SK-N-SH (cell line): ENCODE measurements at regions not wholly inside any gene's neighbourhood (a gene's known extent, or its start where the extent isn't known, plus 50 kb on each side); places are given as distances from the start of the nearest gene placed in this dataset.

ENCODE experiments used
- CTCF ChIA-PET: fragments of 300-600, 350-600 bp; formaldehyde crosslinking; extraction: SDS; loops from one replicate; lab custom pipeline; 2021; lab: Yijun Ruan, JAX
- POLR2A ChIA-PET: fragments of 350-600 bp; sonication (Branson Sonifier 250); formaldehyde crosslinking; extraction: SDS; loops from one replicate; lab custom pipeline; 2020; ENCODE audit warnings: antibody characterized with exemption, inconsistent platforms; lab: Yijun Ruan, JAX
- DNase-seq: peaks from one replicate; pipeline ENCODE4 v3.0.0; 2012
- H2AFZ ChIP-seq: fragments of 200-600 bp; sonication (generic); 2 replicates; pipeline ENCODE4 v1.8.1; 2016; ENCODE audit warnings: antibody characterized with exemption, mild to moderate bottlenecking, low read depth
- H3F3A ChIP-seq: fragments of 200-600 bp; sonication (generic); replicated peaks from 2 replicates; pipeline ENCODE3; 2016; ENCODE audit warnings: antibody characterized with exemption, mild to moderate bottlenecking; ENCODE audit not compliant: insufficient read depth
- H3K27ac ChIP-seq, 2 experiments: fragments of 200-500 bp in 1 of 2; fragments of 200-600 bp in 1 of 2; sonication (Bioruptor generic) in 1 of 2; sonication (generic), shearing (Covaris generic) in 1 of 2; 2 replicates each; pipeline versions ENCODE4 v1.5.1 to v1.6.1; 2014 to 2016; ENCODE audit warnings: low read depth in 2 of 2, inconsistent platforms in 1 of 2, low read length in 1 of 2, mild to moderate bottlenecking in 1 of 2, mixed read lengths in 1 of 2
- H3K27me3 ChIP-seq: fragments of 200-600 bp; sonication (generic), shearing (Covaris generic); 2 replicates; pipeline ENCODE4 v1.6.1; 2016; ENCODE audit warnings: mixed run types; ENCODE audit not compliant: insufficient read depth
- H3K36me3 ChIP-seq, 2 experiments: fragments of 200-500 bp in 1 of 2; fragments of 200-600 bp in 1 of 2; sonication (Bioruptor generic) in 1 of 2; sonication (generic) in 1 of 2; replicated peaks in 1 of 2; 2 replicates each; pipeline versions ENCODE3 to v1.5.1; 2014 to 2016; ENCODE audit warnings: low read length in 1 of 2, mild to moderate bottlenecking in 1 of 2; ENCODE audit not compliant: insufficient read depth in 2 of 2, control insufficient read depth in 1 of 2
- H3K4me1 ChIP-seq, 2 experiments: fragments of 200-500 bp in 1 of 2; fragments of 200-600 bp in 1 of 2; sonication (Bioruptor generic) in 1 of 2; sonication (generic), shearing (Covaris generic) in 1 of 2; 2 replicates each; pipeline versions ENCODE4 v1.5.1 to v1.6.1; 2014 to 2016; ENCODE audit warnings: low read depth in 1 of 2, low read length in 1 of 2, mixed run types in 1 of 2; ENCODE audit not compliant: insufficient read depth in 2 of 2, control insufficient read depth in 1 of 2
- H3K4me2 ChIP-seq: fragments of 200-600 bp; sonication (generic), shearing (Covaris generic); 2 replicates; pipeline ENCODE4 v1.6.1; 2017; ENCODE audit warnings: mixed run types
- H3K4me3 ChIP-seq, 2 experiments: fragments of 200-500 bp in 1 of 2; fragments of 200-600 bp in 1 of 2; sonication (Bioruptor generic) in 1 of 2; sonication (generic), shearing (Covaris generic) in 1 of 2; 2 replicates each; pipeline versions ENCODE4 v1.5.1 to v1.8.1; 2014 to 2016; ENCODE audit warnings: low read depth in 2 of 2, inconsistent platforms in 1 of 2, low read length in 1 of 2, mild to moderate bottlenecking in 1 of 2, mixed read lengths in 1 of 2, moderate library complexity in 1 of 2
- H3K79me2 ChIP-seq: fragments of 200-600 bp; sonication (generic); 2 replicates; pipeline ENCODE4 v1.8.1; 2017; ENCODE audit warnings: mild to moderate bottlenecking; ENCODE audit not compliant: insufficient read depth
- H3K9ac ChIP-seq: fragments of 200-600 bp; sonication (generic); 2 replicates; pipeline ENCODE4 v1.6.1; 2017; ENCODE audit warnings: mixed run types
- H3K9me2 ChIP-seq: fragments of 200-600 bp; sonication (generic); 2 replicates; pipeline ENCODE4 v1.6.1; 2017; ENCODE audit warnings: mixed run types
- H3K9me3 ChIP-seq: fragments of 200-600 bp; sonication (generic); 2 replicates; pipeline ENCODE4 v1.6.1; 2017; ENCODE audit warnings: mixed run types, mild to moderate bottlenecking, moderate library complexity
- H4K20me1 ChIP-seq: fragments of 200-600 bp; sonication (generic); 2 replicates; pipeline ENCODE4 v1.6.1; 2017; ENCODE audit warnings: mild to moderate bottlenecking, mixed run types; ENCODE audit not compliant: insufficient read depth
- CHD2 ChIP-seq: fragments of 150-350 bp; IDR thresholded peaks from 2 replicates; pipeline ENCODE4 v1.6.1; 2018; ENCODE audit warnings: low read length; ENCODE audit not compliant: partially characterized antibody
- CTCF ChIP-seq: fragments of 200-600 bp; sonication (generic); IDR thresholded peaks from 2 replicates; pipeline ENCODE4 v1.6.1; 2017; ENCODE audit warnings: antibody characterized with exemption, mild to moderate bottlenecking, moderate library complexity
- ELF1 ChIP-seq: IDR thresholded peaks from 2 replicates; pipeline ENCODE4 v1.4.0; 2012
- FOSL2 ChIP-seq: IDR thresholded peaks from 2 replicates; pipeline ENCODE4 v1.4.0; 2012; ENCODE audit warnings: low read depth, mild to moderate bottlenecking, moderate library complexity, borderline replicate concordance
- FOXJ3 ChIP-seq: sonication (generic); formaldehyde crosslinking; IDR thresholded peaks from 2 replicates; pipeline ENCODE4 v1.5.1; 2020; ENCODE audit warnings: mild to moderate bottlenecking, missing genetic modification reagents
- MAX ChIP-seq: IDR thresholded peaks from 2 replicates; pipeline ENCODE4 v1.4.0; 2012; ENCODE audit warnings: low read depth
- MEF2A ChIP-seq: IDR thresholded peaks from 2 replicates; pipeline ENCODE4 v1.4.0; 2012; ENCODE audit warnings: low read depth, borderline replicate concordance
- NFIC ChIP-seq: IDR thresholded peaks from 2 replicates; pipeline ENCODE4 v1.4.0; 2012; ENCODE audit warnings: borderline replicate concordance
- NRF1 ChIP-seq: IDR thresholded peaks from 2 replicates; pipeline ENCODE4 v1.6.1; 2012; ENCODE audit warnings: low read depth, mild to moderate bottlenecking, low read length
- PBX3 ChIP-seq: IDR thresholded peaks from 2 replicates; pipeline ENCODE4; 2012
- POLR2AphosphoS5 ChIP-seq: IDR thresholded peaks from 2 replicates; pipeline ENCODE4 v1.6.1; 2012; ENCODE audit warnings: low read depth, low read length
- RAD21 ChIP-seq: IDR thresholded peaks from 2 replicates; pipeline ENCODE4 v1.6.1; 2012; ENCODE audit warnings: mild to moderate bottlenecking, low read length
- REST ChIP-seq: IDR thresholded peaks from 2 replicates; pipeline ENCODE4 v1.6.1; 2012; ENCODE audit warnings: mild to moderate bottlenecking, low read depth, low read length, moderate library complexity
- RFX5 ChIP-seq: IDR thresholded peaks from 2 replicates; pipeline ENCODE4 v1.6.1; 2012; ENCODE audit warnings: mild to moderate bottlenecking, improper control_type of control experiment, low read length
- SIN3A ChIP-seq: IDR thresholded peaks from 2 replicates; pipeline ENCODE4 v1.6.1; 2012; ENCODE audit warnings: low read depth, mild to moderate bottlenecking, low read length, moderate library complexity, borderline replicate concordance
- SMC3 ChIP-seq: IDR thresholded peaks from 2 replicates; pipeline ENCODE4 v1.6.1; 2012; ENCODE audit warnings: low read depth, low read length, improper control_type of control experiment
- TAF1 ChIP-seq: IDR thresholded peaks from 2 replicates; pipeline ENCODE4 v1.6.1; 2012; ENCODE audit warnings: low read depth, mild to moderate bottlenecking, low read length, moderate library complexity, borderline replicate concordance
- USF1 ChIP-seq: IDR thresholded peaks from 2 replicates; pipeline ENCODE4 v1.4.0; 2012; ENCODE audit warnings: low read depth, borderline replicate concordance
- WGBS: methylation state at CpG from one replicate; pipeline ENCODE4 v1.1.6; 2017; ENCODE audit warnings: low lambda C conversion rate; 5-methylcytosine and 5-hydroxymethylcytosine counted together

- TF ChIP-seq CHD2 (no peak), FOXJ3 (no peak), MAX (no peak)
Observed at GRCh38 chr9:23502004-23502403, 324.0 kb downstream of the ELAVL2 start (continued).

- ChIA-PET POLR2A (no interaction called here), CTCF (no interaction called here)
- H3F3A ChIP-seq: no peaks in the 10 kb centered on the region
- H3K27ac ChIP-seq: no peak overlapping the region
- H3K79me2 ChIP-seq: no peaks in the 10 kb centered on the region
- no peak overlapping the region for H3K4me2 ChIP-seq
- 28% methylated on average over 3 of the region's 3 CpGs for WGBS
- H3K9me3 ChIP-seq: no peaks in the 10 kb centered on the region
- no peaks in the 10 kb centered on the region for H4K20me1 ChIP-seq
- no peaks in the 10 kb centered on the region for H3K36me3 ChIP-seq
- no peak overlapping the region for H3K4me3 ChIP-seq
- H3K4me1 ChIP-seq: no peaks in the 10 kb centered on the region
- no peak overlapping the region for H3K9ac ChIP-seq
- H3K9me2 ChIP-seq: no peaks in the 10 kb centered on the region
- TF ChIP-seq MAX (no peak), CTCF (no peak), USF1 (no peak), TAF1 (no peak), POLR2AphosphoS5 (no peak), NRF1 (no peak), MEF2A (no peak), SMC3 (no peak), FOSL2 (no peak), ELF1 (no peak), NFIC (no peak), SIN3A (no peak), PBX3 (no peak), REST (no peak), RAD21 (no peak), RFX5 (no peak)
- no peaks in the 10 kb centered on the region for H3K27me3 ChIP-seq
- DNase-seq: no peak
- no peak overlapping the region for H2AFZ ChIP-seq
Observed at GRCh38 chr9:23522952-23523351, 303.1 kb downstream of the ELAVL2 start.
